ENCODE measurements at regions not wholly inside any gene's neighbourhood (a gene's known extent, or its start where the extent isn't known, plus 50 kb on each side); places are given as distances from the start of the nearest gene placed in this dataset.

GRCh38 chrX:42085836-42086235, 162.5 kb upstream of the CASK start:
- H3K27me3 ChIP-seq, result no peaks in the 10 kb centered on the region
- H3K9me3 ChIP-seq, result no peaks in the 10 kb centered on the region
- no peak overlapping the region for H3K4me3 ChIP-seq
- H3K27ac ChIP-seq, result no peak overlapping the region
- no peak for TF ChIP-seq CTCF (IDR thresholded peaks at IDR 0.05)
- ATAC-seq (no peak), DNase-seq (no peak)
- H3K4me1 ChIP-seq, result no peaks in the 10 kb centered on the region
- intact Hi-C loops (cut with DNase I), result no loop called here
- no peaks in the 10 kb centered on the region for H3K36me3 ChIP-seq

DNA sequence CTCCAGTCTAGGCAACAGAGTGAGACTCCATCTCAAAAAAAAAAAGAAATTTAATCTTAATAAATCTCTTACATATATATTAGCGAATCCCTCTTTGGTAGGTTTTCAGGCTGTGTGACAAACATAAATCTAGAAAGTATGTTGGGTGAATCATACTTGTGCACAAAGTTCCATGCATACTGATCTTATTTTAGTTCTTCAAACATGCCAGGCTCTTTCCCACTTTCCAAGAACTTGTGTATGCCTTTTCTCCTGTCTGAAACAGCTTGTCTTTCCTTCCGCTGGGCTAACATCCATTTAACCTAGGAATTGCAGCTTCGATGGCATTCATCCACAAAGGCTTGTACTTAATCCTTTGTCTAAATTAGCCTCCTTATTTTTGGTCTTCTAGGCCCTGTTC, 156.6 kb upstream of the CASK start:
- intact Hi-C loops (cut with DNase I), result no loop called here
- DNase-seq (no peak), ATAC-seq (no peak)
- Histone ChIP-seq H3K27me3 (no peaks in the 10 kb centered on the region), H3K9me3 (no peaks in the 10 kb centered on the region), H3K4me3 (no peak overlapping the region), H3K27ac (no peak overlapping the region), H3K4me1 (no peaks in the 10 kb centered on the region), H3K36me3 (no peaks in the 10 kb centered on the region)
- no peak for TF ChIP-seq CTCF (IDR thresholded peaks at IDR 0.05)

- no peaks in the 10 kb centered on the region for H3K9me3 ChIP-seq
- no peaks in the 10 kb centered on the region for H3K4me1 ChIP-seq
- H3K36me3 ChIP-seq, result no peaks in the 10 kb centered on the region
- no peak overlapping the region for H3K27ac ChIP-seq
- TF ChIP-seq CTCF (IDR thresholded peaks at IDR 0.05), result no peak
- H3K27me3 ChIP-seq, result peaks cover 0 to 7% of the 10 kb centered on the region in 2 donors
- intact Hi-C loops (cut with DNase I), result no loop called here
- H3K4me3 ChIP-seq, result no peak overlapping the region
- DNase-seq (no peak), ATAC-seq (no peak)
These were observed 154.3 kb upstream of the CASK start for GRCh38 chrX:42077675-42078074.

- no peaks in the 10 kb centered on the region for H3K9me3 ChIP-seq
- DNase-seq (no peak), ATAC-seq (no peak)
- intact Hi-C loops (cut with DNase I), result no loop called here
- H3K27ac ChIP-seq, result no peak overlapping the region
- TF ChIP-seq CTCF (IDR thresholded peaks at IDR 0.05), result no peak
- H3K4me1 ChIP-seq, result no peaks in the 10 kb centered on the region
- peaks cover 0 to 7% of the 10 kb centered on the region in 2 donors for H3K27me3 ChIP-seq
- no peaks in the 10 kb centered on the region for H3K36me3 ChIP-seq
- H3K4me3 ChIP-seq, result no peak overlapping the region
These were observed 151.7 kb upstream of the CASK start for GRCh38 chrX:42075032-42075431.

GRCh38 chrX:42073448-42073847, 150.1 kb upstream of the CASK start:
- intact Hi-C loops (cut with DNase I), result no loop called here
- ATAC-seq (no peak), DNase-seq (no peak)
- Histone ChIP-seq H3K9me3 (no peaks in the 10 kb centered on the region), H3K27me3 (peaks cover 0 to 7% of the 10 kb centered on the region in 2 donors), H3K4me1 (no peaks in the 10 kb centered on the region), H3K36me3 (no peaks in the 10 kb centered on the region), H3K4me3 (no peak overlapping the region), H3K27ac (no peak overlapping the region)
- no peak for TF ChIP-seq CTCF (IDR thresholded peaks at IDR 0.05)

All from left lung (tissue), 4 donors.